ENCODE measurements at regions not wholly inside any gene's neighbourhood (a gene's known extent, or its start where the extent isn't known, plus 50 kb on each side); places are given as distances from the start of the nearest gene placed in this dataset.
"Not testable (repeated sequence)": the region's sequence is repeated elsewhere in the genome, so short reads cannot be mapped to it uniquely, and the experiment has no call there.

GRCh38 chr20:55172310-55173002 lies 697.1 kb downstream of the DOK5 start:
- no peak for DNase-seq (ENCODE audit: low read depth in 2 of 2)

- DNase-seq (ENCODE audit: low read depth in 2 of 2) = no peak
These were observed 690.7 kb downstream of the DOK5 start for GRCh38 chr20:55166063-55166462.

GRCh38 chr20:55160996-55161395 lies 685.6 kb downstream of the DOK5 start:
- no peak for DNase-seq (ENCODE audit: low read depth in 2 of 2)

GRCh38 chr20:55160037-55160436 lies 684.6 kb downstream of the DOK5 start:
- no peak for DNase-seq (ENCODE audit: low read depth in 2 of 2)

GRCh38 chr20:55159230-55159629 lies 683.8 kb downstream of the DOK5 start:
- no peak for DNase-seq (ENCODE audit: low read depth in 2 of 2)

GRCh38 chr20:55158446-55158845 lies 683.1 kb downstream of the DOK5 start:
- DNase-seq (ENCODE audit: low read depth in 2 of 2) = no peak

GRCh38 chr20:55155360-55155759 lies 680.0 kb downstream of the DOK5 start:
- DNase-seq (ENCODE audit: low read depth in 2 of 2) = no peak

- no peak for DNase-seq (ENCODE audit: low read depth in 2 of 2)
These were observed 677.7 kb downstream of the DOK5 start for GRCh38 chr20:55153001-55153645.

GRCh38 chr20:55151171-55151570 lies 675.8 kb downstream of the DOK5 start:
- DNase-seq (ENCODE audit: low read depth in 2 of 2) = no peak

GRCh38 chr20:55143601-55144000 lies 668.2 kb downstream of the DOK5 start:
- DNase-seq (ENCODE audit: low read depth in 2 of 2) = no peak

- DNase-seq (ENCODE audit: low read depth in 2 of 2) = no peak
These were observed 667.5 kb downstream of the DOK5 start for GRCh38 chr20:55142932-55143331.

GRCh38 chr20:55140631-55141030 lies 665.2 kb downstream of the DOK5 start:
- DNase-seq (ENCODE audit: low read depth in 2 of 2) = no peak

- no peak for DNase-seq (ENCODE audit: low read depth in 2 of 2)
These were observed 663.9 kb downstream of the DOK5 start for GRCh38 chr20:55139173-55139765.

- DNase-seq (ENCODE audit: low read depth in 2 of 2) = no peak
These were observed 660.5 kb downstream of the DOK5 start for GRCh38 chr20:55135923-55136322.

GRCh38 chr20:55132523-55132922 lies 657.1 kb downstream of the DOK5 start:
- no peak for DNase-seq (ENCODE audit: low read depth in 2 of 2)

GRCh38 chr20:55117577-55117976 lies 642.2 kb downstream of the DOK5 start:
- DNase-seq (ENCODE audit: low read depth in 2 of 2) = not testable (repeated sequence)

- DNase-seq (ENCODE audit: low read depth in 2 of 2) = no peak
These were observed 641.2 kb downstream of the DOK5 start for GRCh38 chr20:55116598-55116997.

- no peak for DNase-seq (ENCODE audit: low read depth in 2 of 2)
These were observed 627.8 kb downstream of the DOK5 start for GRCh38 chr20:55103188-55103587.

GRCh38 chr20:55099251-55099650 lies 623.9 kb downstream of the DOK5 start:
- DNase-seq (ENCODE audit: low read depth in 2 of 2) = no peak

- DNase-seq (ENCODE audit: low read depth in 2 of 2) = no peak
These were observed 622.2 kb downstream of the DOK5 start for GRCh38 chr20:55097621-55098020.

- no peak for DNase-seq (ENCODE audit: low read depth in 2 of 2)
These were observed 620.5 kb downstream of the DOK5 start for GRCh38 chr20:55095745-55096400.

GRCh38 chr20:55094353-55094861 lies 619.0 kb downstream of the DOK5 start:
- no peak for DNase-seq (ENCODE audit: low read depth in 2 of 2)
